Neural cell (in vitro differentiated cells): ENCODE measurements at regions not wholly inside any gene's neighbourhood (a gene's known extent, or its start where the extent isn't known, plus 50 kb on each side); places are given as distances from the start of the nearest gene placed in this dataset.

Source experiments
- H2AFZ ChIP-seq: fragments of 200-600, 300-800 bp; sonication (generic), shearing (Covaris generic); 2 replicates; pipeline ENCODE4 v1.6.0; 2014; ENCODE audit warnings: low read depth, mild to moderate bottlenecking, antibody characterized with exemption, low read length, moderate library complexity
- H3F3A ChIP-seq: fragments of 200-600 bp; shearing (Covaris generic); 2 replicates; pipeline ENCODE4 v1.6.1; 2016; ENCODE audit warnings: mild to moderate bottlenecking, moderate library complexity, mixed read lengths, antibody characterized with exemption, low read length; ENCODE audit not compliant: insufficient read depth, poor library complexity, severe bottlenecking
- H3K27ac ChIP-seq: fragments of 200-600, 300-800 bp; sonication (generic), shearing (Covaris generic); 2 replicates; pipeline ENCODE4 v1.5.1; 2014; ENCODE audit warnings: mild to moderate bottlenecking, low read length, moderate library complexity
- H3K27me3 ChIP-seq: fragments of 300-800, 200-600 bp; sonication (generic), shearing (Covaris generic); 2 replicates; pipeline ENCODE4 v1.6.0; 2014; ENCODE audit warnings: mild to moderate bottlenecking, low read depth, low read length, moderate library complexity; ENCODE audit not compliant: insufficient read depth
- H3K36me3 ChIP-seq: fragments of 300-800, 200-600 bp; sonication (generic), shearing (Covaris generic); 2 replicates; pipeline ENCODE4 v1.5.1; 2014; ENCODE audit warnings: mild to moderate bottlenecking, antibody characterized with exemption, low read length, moderate library complexity; ENCODE audit not compliant: insufficient read depth
- H3K4me2 ChIP-seq: fragments of 300-800, 200-600 bp; sonication (generic), shearing (Covaris generic); 2 replicates; pipeline ENCODE4 v1.6.0; 2014; ENCODE audit warnings: mild to moderate bottlenecking, low read length
- H3K4me3 ChIP-seq: fragments of 300-800, 200-600 bp; sonication (generic), shearing (Covaris generic); 2 replicates; pipeline ENCODE4 v1.5.1; 2014; ENCODE audit warnings: mild to moderate bottlenecking, low read length, moderate library complexity
- H3K79me2 ChIP-seq: fragments of 200-600 bp; shearing (Covaris generic); replicated peaks from 2 replicates; pipeline ENCODE4 v1.6.0; 2014; ENCODE audit warnings: mild to moderate bottlenecking, low read length, moderate library complexity; ENCODE audit not compliant: insufficient read depth
- H3K9ac ChIP-seq: fragments of 300-800, 200-600 bp; sonication (generic), shearing (Covaris generic); 2 replicates; pipeline ENCODE4 v1.6.1; 2016; ENCODE audit warnings: mild to moderate bottlenecking, low read length, mixed read lengths
- H3K9me2 ChIP-seq: fragments of 200-600 bp; shearing (Covaris generic); 2 replicates; pipeline ENCODE4 v1.6.1; 2016; ENCODE audit warnings: mild to moderate bottlenecking, low read length, mixed read lengths; ENCODE audit not compliant: insufficient read depth
- H3K9me3 ChIP-seq: fragments of 200-600, 300-800 bp; sonication (generic), shearing (Covaris generic); 2 replicates; pipeline ENCODE4 v1.6.1; 2016; ENCODE audit warnings: mild to moderate bottlenecking, mixed run types, low read length, moderate library complexity, mixed read lengths
- H4K20me1 ChIP-seq: fragments of 200-600 bp; shearing (Covaris generic); 2 replicates; pipeline ENCODE4 v1.6.1; 2016; ENCODE audit warnings: mild to moderate bottlenecking, mixed run types; ENCODE audit not compliant: insufficient read depth
- CTCF ChIP-seq: fragments of 450-650 bp; IDR thresholded peaks from 2 replicates; pipeline ENCODE4 v1.5.1; 2014; ENCODE audit warnings: antibody characterized with exemption, mild to moderate bottlenecking, moderate library complexity; ENCODE audit not compliant: poor library complexity, severe bottlenecking
- EP300 ChIP-seq: fragments of 450-650 bp; conservative IDR thresholded peaks from 2 replicates; pipeline ENCODE4 v1.6.1; 2014; ENCODE audit warnings: antibody characterized with exemption, mild to moderate bottlenecking, moderate library complexity; ENCODE audit not compliant: poor library complexity, severe bottlenecking
- EZH2 ChIP-seq: fragments of 200-600, 300-800 bp; shearing (Covaris generic), sonication (generic); IDR thresholded peaks from 2 replicates; pipeline ENCODE4 v1.6.1; 2014; ENCODE audit warnings: antibody characterized with exemption, low read length, borderline replicate concordance, mild to moderate bottlenecking; ENCODE audit not compliant: insufficient read depth, poor library complexity, severe bottlenecking
- MXI1 ChIP-seq: fragments of 450-650 bp; conservative IDR thresholded peaks from 2 replicates; pipeline ENCODE4 v1.6.1; 2014; ENCODE audit warnings: antibody characterized with exemption, mild to moderate bottlenecking; ENCODE audit not compliant: poor library complexity, severe bottlenecking
- POLR2AphosphoS5 ChIP-seq: IDR thresholded peaks from 2 replicates; pipeline ENCODE4 v1.6.1; 2012
- RAD21 ChIP-seq: fragments of 450-650 bp; conservative IDR thresholded peaks from 2 replicates; pipeline ENCODE4 v1.6.1; 2014; ENCODE audit warnings: antibody characterized with exemption, mild to moderate bottlenecking, moderate library complexity
- REST ChIP-seq: IDR thresholded peaks from 2 replicates; pipeline ENCODE4 v1.6.1; 2012; ENCODE audit warnings: borderline replicate concordance
- SMC3 ChIP-seq: fragments of 450-650 bp; conservative IDR thresholded peaks from 2 replicates; pipeline ENCODE4 v1.6.1; 2014; ENCODE audit warnings: antibody characterized with exemption, mild to moderate bottlenecking, moderate library complexity; ENCODE audit not compliant: poor library complexity
- TAF1 ChIP-seq: IDR thresholded peaks from 2 replicates; pipeline ENCODE4 v1.6.1; 2012; ENCODE audit warnings: low read depth

GRCh38 chr9:79280691-79281090 is 291.1 kb upstream of the TLE4 start:
- H2AFZ ChIP-seq, result no peak overlapping the region
- TF ChIP-seq POLR2AphosphoS5 (no peak), EZH2 (no peak), MXI1 (no peak), SMC3 (no peak), TAF1 (no peak), REST (no peak), RAD21 (no peak), CTCF (no peak)
- no peaks in the 10 kb centered on the region for H3K27me3 ChIP-seq
- H3K4me3 ChIP-seq, result no peak overlapping the region
- H3K9me3 ChIP-seq, result no peaks in the 10 kb centered on the region
- H3K9ac ChIP-seq, result no peak overlapping the region
- H3K36me3 ChIP-seq, result no peaks in the 10 kb centered on the region
- no peak overlapping the region for H3K4me2 ChIP-seq
- no peaks in the 10 kb centered on the region for H3K79me2 ChIP-seq
- no peaks in the 10 kb centered on the region for H3F3A ChIP-seq
- H3K9me2 ChIP-seq, result no peaks in the 10 kb centered on the region
- H4K20me1 ChIP-seq, result no peaks in the 10 kb centered on the region
- no peak overlapping the region for H3K27ac ChIP-seq

GRCh38 chr9:79284081-79284480 is 287.7 kb upstream of the TLE4 start:
- no peak overlapping the region for H3K4me2 ChIP-seq
- H3K9me2 ChIP-seq, result no peaks in the 10 kb centered on the region
- H3K36me3 ChIP-seq, result no peaks in the 10 kb centered on the region
- no peak overlapping the region for H2AFZ ChIP-seq
- H3K9me3 ChIP-seq, result no peaks in the 10 kb centered on the region
- H3K79me2 ChIP-seq, result no peaks in the 10 kb centered on the region
- no peak overlapping the region for H3K9ac ChIP-seq
- H3K27ac ChIP-seq, result no peak overlapping the region
- peaks cover 3% of the 10 kb centered on the region for H3F3A ChIP-seq
- H4K20me1 ChIP-seq, result no peaks in the 10 kb centered on the region
- H3K27me3 ChIP-seq, result no peaks in the 10 kb centered on the region
- no peak overlapping the region for H3K4me3 ChIP-seq
- no peak for TF ChIP-seq EP300
- no peak for TF ChIP-seq RAD21
- no peak for TF ChIP-seq REST
- TF ChIP-seq TAF1, result no peak
- no peak for TF ChIP-seq SMC3
- TF ChIP-seq CTCF, result no peak
- TF ChIP-seq POLR2AphosphoS5, result no peak
- no peak for TF ChIP-seq EZH2
- TF ChIP-seq MXI1, result no peak
